ENCODE measurements at regions not wholly inside any gene's neighbourhood (a gene's known extent, or its start where the extent isn't known, plus 50 kb on each side); places are given as distances from the start of the nearest gene placed in this dataset.
"Not testable (repeated sequence)": the region's sequence is repeated elsewhere in the genome, so short reads cannot be mapped to it uniquely, and the experiment has no call there.

DNA sequence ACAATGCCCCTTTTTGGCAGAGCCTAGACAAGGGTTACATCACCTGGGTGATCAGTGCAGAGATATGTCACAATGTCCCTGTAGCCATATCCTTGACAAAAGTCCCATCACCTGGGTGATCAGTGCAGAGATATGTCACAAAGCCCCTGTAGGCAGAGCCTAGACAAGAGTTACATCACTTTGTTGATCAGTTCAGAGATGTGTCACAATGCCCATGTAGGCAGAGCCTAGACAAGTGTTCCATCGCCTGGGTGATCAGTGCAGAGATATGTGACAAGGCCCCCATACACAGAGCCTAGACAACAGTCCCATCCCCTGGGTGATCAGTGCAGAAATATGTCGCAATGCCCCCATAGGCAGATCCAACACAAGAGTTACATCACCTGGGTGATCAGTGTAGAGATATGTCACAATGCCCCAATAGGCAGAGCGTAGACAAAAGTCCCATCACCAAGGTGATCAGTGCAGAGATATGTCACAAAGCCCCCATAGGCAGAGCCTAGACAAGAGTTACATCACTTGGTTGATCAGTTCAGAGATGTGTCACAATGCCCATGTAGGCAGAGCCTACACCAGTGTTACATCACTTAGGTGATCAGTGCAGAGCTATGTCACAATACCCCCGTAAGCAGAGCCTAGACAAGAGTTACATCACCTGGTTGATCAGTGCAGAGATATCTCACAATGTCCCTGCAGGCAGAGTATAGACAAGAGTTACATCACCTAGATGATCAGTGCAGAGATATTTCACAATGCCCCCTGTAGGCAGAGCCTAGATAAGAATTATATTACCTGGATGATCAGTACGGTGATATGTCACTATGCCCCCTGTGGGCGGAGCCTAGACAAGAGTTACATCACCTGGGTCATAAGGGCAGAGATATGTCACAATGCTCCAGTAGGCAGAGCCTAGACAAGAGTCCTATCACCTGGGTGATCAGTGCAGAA lies 137.6 kb upstream of the FRG2B start:
- H3K9me3 ChIP-seq (ENCODE audit: control insufficient read depth in 1 of 2, insufficient read depth in 1 of 2, low read depth in 1 of 2, low read length in 2 of 2); H3K27me3 ChIP-seq (ENCODE audit: insufficient read depth, low read length); H3K79me2 ChIP-seq (ENCODE audit: insufficient read depth, low read length); RAD21 ChIA-PET (ENCODE audit: low non-redundant PET in 1 of 2, low total read pairs in 2 of 2, uncharacterized antibody in 2 of 2, unreplicated experiment in 2 of 2); H3K4me2 ChIP-seq (ENCODE audit: low read length); H3K36me3 ChIP-seq (ENCODE audit: control insufficient read depth in 1 of 2, insufficient read depth in 2 of 2, low read length in 2 of 2); H3K9me2 ChIP-seq (ENCODE audit: insufficient read depth); H4K20me1 ChIP-seq (ENCODE audit: insufficient read depth); H2AFZ ChIP-seq (ENCODE audit: low read depth, low read length, poor library complexity, severe bottlenecking); H3K9ac ChIP-seq (ENCODE audit: low read length); intact Hi-C loops (cut with micrococcal nuclease); BruUV-seq (replicated peaks); POLR2A ChIA-PET; H3K4me1 ChIP-seq (ENCODE audit: control insufficient read depth in 1 of 2, insufficient read depth in 2 of 2, low read length in 2 of 2); H3K4me3 ChIP-seq (replicated peaks in 1 of 2; ENCODE audit: low read depth in 1 of 2, low read length in 2 of 2); CTCF ChIA-PET; H3K27ac ChIP-seq (ENCODE audit: low read depth, low read length): not testable (repeated sequence)
- peak; percentile 77 for ATAC-seq
- 0 out of 2 replicates have a peak, but pooled peaks have one; percentile 19 for TF ChIP-seq JUND (IDR thresholded peaks at IDR 0.05)
- TF ChIP-seq, protein P1, sequence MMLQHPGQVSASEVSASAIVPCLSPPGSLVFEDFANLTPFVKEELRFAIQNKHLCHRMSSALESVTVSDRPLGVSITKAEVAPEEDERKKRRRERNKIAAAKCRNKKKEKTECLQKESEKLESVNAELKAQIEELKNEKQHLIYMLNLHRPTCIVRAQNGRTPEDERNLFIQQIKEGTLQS (IDR thresholded peaks at IDR 0.05), result peak; percentile 58
- peak; percentile 76 for TF ChIP-seq CEBPB (IDR thresholded peaks at IDR 0.05; ENCODE audit: low read depth)
- 0 out of 2 replicates have a peak, but pooled peaks have one; percentile 31 for TF ChIP-seq SP1 (IDR thresholded peaks at IDR 0.05; ENCODE audit: low read depth)
- peak; percentile 12 for DNase-seq (ENCODE audit: low read depth, low spot score)

DNA sequence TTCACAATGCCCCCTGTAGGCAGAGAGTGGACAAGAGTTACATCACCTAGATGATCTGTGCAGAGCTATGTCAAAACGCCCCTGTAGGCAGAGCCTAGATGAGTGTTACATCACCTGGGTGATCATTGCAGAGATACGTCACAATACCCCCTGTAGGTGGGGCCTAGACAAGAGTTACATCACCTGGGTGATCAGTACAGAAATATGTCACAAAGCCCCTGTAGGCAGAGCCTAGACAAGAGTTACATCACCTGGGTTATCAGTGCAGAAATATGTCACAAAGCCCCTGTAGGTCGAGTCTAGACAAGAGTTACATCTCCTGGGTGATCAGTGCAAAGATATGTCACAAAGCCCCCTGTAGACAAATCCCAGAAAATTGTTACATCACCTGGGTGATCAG lies 136.6 kb upstream of the FRG2B start:
- H3K9ac ChIP-seq (ENCODE audit: low read length); H3K4me1 ChIP-seq (ENCODE audit: control insufficient read depth in 1 of 2, insufficient read depth in 2 of 2, low read length in 2 of 2); H3K9me3 ChIP-seq (ENCODE audit: control insufficient read depth in 1 of 2, insufficient read depth in 1 of 2, low read depth in 1 of 2, low read length in 2 of 2); H3K27ac ChIP-seq (ENCODE audit: low read depth, low read length); CTCF ChIA-PET; POLR2A ChIA-PET; RAD21 ChIA-PET (ENCODE audit: low non-redundant PET in 1 of 2, low total read pairs in 2 of 2, uncharacterized antibody in 2 of 2, unreplicated experiment in 2 of 2); H3K4me3 ChIP-seq (replicated peaks in 1 of 2; ENCODE audit: low read depth in 1 of 2, low read length in 2 of 2); intact Hi-C loops (cut with micrococcal nuclease); H3K27me3 ChIP-seq (ENCODE audit: insufficient read depth, low read length); H3K79me2 ChIP-seq (ENCODE audit: insufficient read depth, low read length); H3K36me3 ChIP-seq (ENCODE audit: control insufficient read depth in 1 of 2, insufficient read depth in 2 of 2, low read length in 2 of 2); H3K4me2 ChIP-seq (ENCODE audit: low read length); H3K9me2 ChIP-seq (ENCODE audit: insufficient read depth); BruUV-seq (replicated peaks); DNase-seq (ENCODE audit: low read depth, low spot score); H4K20me1 ChIP-seq (ENCODE audit: insufficient read depth); H2AFZ ChIP-seq (ENCODE audit: low read depth, low read length, poor library complexity, severe bottlenecking): not testable (repeated sequence)
- ATAC-seq, result 0 out of 2 replicates have a peak, but pooled peaks have one; percentile 22

DNA sequence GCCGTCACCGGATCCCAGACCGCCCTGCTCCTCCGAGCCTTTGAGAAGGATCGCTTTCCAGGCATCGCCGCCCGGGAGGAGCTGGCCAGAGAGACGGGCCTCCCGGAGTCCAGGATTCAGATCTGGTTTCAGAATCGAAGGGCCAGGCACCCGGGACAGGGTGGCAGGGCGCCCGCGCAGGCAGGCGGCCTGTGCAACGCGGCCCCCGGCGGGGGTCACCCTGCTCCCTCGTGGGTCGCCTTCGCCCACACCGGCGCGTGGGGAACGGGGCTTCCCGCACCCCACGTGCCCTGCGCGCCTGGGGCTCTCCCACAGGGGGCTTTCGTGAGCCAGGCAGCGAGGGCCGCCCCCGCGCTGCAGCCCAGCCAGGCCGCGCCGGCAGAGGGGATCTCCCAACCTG lies 127.0 kb upstream of the FRG2B start:
- H3K36me3 ChIP-seq (ENCODE audit: control insufficient read depth in 1 of 2, insufficient read depth in 2 of 2, low read length in 2 of 2); H3K27ac ChIP-seq (ENCODE audit: low read depth, low read length); DNase-seq (ENCODE audit: low read depth, low spot score); H4K20me1 ChIP-seq (ENCODE audit: insufficient read depth); ATAC-seq; H3K4me2 ChIP-seq (ENCODE audit: low read length); H3K9me2 ChIP-seq (ENCODE audit: insufficient read depth); CTCF ChIA-PET; H2AFZ ChIP-seq (ENCODE audit: low read depth, low read length, poor library complexity, severe bottlenecking); H3K9me3 ChIP-seq (ENCODE audit: control insufficient read depth in 1 of 2, insufficient read depth in 1 of 2, low read depth in 1 of 2, low read length in 2 of 2); intact Hi-C loops (cut with micrococcal nuclease); RAD21 ChIA-PET (ENCODE audit: low non-redundant PET in 1 of 2, low total read pairs in 2 of 2, uncharacterized antibody in 2 of 2, unreplicated experiment in 2 of 2); H3K9ac ChIP-seq (ENCODE audit: low read length); POLR2A ChIA-PET; H3K4me3 ChIP-seq (replicated peaks in 1 of 2; ENCODE audit: low read depth in 1 of 2, low read length in 2 of 2); H3K27me3 ChIP-seq (ENCODE audit: insufficient read depth, low read length); H3K4me1 ChIP-seq (ENCODE audit: control insufficient read depth in 1 of 2, insufficient read depth in 2 of 2, low read length in 2 of 2); H3K79me2 ChIP-seq (ENCODE audit: insufficient read depth, low read length); BruUV-seq (replicated peaks): not testable (repeated sequence)

All from HCT116 (cell line).